HuH-7 (cell line): ENCODE measurements at regions not wholly inside any gene's neighbourhood (a gene's known extent, or its start where the extent isn't known, plus 50 kb on each side); places are given as distances from the start of the nearest gene placed in this dataset.

Source experiments
- DNase-seq: peaks from one replicate; pipeline ENCODE4 v3.0.0; 2011; ENCODE audit warnings: low spot score

DNA sequence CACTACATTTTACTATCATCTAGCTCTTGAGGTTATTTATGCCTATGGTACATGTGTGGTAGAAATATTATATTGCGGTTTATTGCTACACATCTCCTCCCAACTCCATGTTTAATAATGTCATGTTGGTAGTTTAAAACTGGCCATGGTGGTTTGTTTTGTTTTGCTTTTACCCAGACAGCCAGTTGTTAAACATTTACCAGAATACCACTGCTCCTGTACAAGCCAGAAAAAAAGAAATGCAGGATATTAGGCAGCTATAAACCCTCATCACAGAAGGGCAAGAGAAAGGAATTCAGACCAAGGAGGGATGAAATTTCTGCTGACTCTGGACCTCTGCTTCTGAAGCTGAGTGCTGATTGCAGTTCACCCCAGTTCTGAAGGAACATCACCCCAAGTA, 451.8 kb upstream of the IL12A start:
- no peak for DNase-seq

DNA sequence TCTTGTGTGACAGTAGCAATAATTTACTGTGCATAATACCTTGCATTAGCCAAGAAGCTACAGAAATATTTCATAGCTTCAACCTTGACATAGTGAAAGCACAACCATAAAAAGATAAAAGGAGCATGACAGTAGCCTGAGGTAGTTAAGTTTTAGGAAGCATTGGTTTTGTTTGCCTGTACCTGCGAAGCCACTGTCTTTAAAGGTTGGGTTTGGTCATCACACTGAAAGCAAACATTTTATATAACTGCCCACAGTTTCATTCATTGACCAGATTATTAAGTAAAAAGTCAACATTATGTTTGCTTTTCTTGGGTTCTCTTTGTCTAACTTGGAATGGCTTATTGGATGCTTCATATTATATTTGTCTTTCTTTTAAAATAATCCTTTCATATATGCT, 450.1 kb upstream of the IL12A start:
- DNase-seq: no peak

DNA sequence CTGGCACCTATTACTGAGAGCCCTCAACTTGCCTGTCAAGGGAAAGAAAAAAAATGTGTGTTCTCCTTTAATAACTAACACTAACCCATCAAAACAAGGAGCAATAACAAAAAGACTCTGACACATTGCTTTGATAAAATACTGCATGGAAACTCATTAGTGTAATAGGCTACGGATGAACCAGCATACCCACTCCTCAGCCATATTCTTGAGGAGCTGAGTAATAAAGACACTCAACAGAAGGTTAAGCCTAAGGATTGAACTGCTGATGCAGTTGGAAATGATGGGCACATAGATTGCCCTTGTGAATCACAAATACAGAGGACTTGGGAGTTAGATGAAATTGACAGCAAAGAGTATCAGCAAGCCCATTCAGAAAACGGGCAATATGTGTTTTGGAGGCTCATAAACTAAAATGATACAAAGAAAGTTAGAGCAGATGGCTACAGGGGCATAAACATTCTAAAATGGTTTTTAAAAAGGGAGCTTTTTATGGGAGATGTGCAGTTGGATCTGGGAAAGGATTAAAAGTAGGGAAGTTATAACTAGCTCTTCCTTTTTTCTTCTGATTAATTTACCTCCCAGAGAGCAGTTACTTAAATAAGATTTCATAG, 447.6 kb upstream of the IL12A start:
- DNase-seq: no peak

DNA sequence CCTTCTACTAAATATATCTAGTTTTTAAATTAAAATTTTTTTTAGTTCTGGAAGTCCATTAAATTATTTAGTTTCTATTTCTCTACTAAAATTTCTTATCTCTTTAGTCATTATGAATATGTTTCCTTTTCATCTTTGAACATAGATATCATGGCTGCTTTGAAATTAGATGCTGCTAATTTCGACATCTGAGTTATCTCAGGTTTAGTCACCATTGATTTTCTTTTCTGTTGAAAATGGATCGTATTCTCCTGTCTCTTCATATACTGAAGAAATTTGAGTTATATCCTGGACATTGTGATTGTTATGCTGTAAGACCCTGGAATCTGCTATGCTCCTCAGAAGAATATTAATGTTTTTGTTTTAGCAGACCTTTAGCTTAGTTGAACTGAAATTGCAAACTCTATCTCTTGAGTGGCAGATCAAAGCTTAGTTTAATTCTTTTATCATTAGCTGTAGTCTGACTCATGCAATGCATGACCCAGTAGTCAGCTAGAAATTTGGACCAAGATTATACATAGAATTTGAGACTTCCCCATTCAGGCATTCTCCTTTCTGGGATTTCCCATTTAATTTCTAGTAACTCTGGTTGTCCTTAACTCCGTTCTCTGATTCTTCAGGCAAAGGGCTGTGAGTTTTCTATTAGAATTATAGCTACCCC, 439.8 kb upstream of the IL12A start:
- DNase-seq: no peak

- DNase-seq: no peak
Measured at GRCh38 chr3:159555205-159555604, 433.4 kb upstream of the IL12A start.

DNA sequence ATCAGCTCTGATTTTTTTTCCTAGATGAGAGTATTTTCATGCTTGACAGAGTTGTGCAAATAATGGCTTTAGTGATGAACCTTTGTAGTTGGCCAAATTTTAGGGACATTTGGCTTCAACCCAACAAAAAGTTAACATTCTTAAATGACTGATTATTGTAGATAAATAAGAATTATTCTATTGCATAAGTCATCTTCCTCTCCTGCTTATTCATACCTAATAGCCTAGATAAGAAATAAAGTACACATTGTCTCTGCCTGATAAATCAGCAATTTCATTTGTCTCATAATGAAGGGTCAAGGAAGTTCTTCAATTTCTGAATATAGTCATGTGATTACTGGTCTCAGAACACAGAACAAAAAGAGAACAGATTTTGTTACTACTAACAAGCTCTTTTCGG, 428.9 kb upstream of the IL12A start:
- no peak for DNase-seq

DNA sequence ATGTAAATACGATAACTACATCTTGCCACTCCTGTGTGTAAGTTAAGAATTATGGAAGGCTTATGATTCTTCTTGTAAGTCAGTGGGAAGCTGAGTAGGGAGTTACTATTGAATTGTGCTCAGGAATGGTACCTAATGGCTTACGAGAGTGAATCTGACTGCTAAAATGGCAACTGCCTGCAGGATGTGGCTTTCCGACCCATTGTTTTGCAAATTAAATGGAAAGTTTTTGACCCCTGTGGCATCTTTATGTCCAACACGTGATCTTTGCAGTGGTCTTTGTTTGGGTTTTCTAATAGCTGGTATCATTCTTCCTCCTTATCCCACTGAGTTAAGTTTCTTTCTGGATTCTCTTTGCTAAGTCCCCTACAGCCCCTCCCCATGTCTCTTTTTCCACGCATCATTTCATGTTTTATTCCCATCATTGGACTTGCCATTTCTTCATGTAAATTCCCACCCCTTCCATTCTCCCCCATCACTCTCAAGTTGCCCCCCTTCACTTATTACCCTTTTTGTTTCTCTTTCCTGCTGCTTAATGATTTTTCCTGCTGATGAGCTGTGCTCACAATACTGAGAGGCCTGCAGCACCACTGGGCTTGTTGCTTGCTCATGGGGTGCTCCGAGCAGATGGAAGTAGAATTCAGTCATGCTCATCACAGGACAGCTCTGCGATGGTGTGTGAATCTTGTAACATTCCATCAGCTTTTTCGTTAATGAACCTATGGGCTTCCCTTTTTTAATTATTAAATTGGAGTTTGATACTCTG, 428.2 kb upstream of the IL12A start:
- DNase-seq: no peak

DNA sequence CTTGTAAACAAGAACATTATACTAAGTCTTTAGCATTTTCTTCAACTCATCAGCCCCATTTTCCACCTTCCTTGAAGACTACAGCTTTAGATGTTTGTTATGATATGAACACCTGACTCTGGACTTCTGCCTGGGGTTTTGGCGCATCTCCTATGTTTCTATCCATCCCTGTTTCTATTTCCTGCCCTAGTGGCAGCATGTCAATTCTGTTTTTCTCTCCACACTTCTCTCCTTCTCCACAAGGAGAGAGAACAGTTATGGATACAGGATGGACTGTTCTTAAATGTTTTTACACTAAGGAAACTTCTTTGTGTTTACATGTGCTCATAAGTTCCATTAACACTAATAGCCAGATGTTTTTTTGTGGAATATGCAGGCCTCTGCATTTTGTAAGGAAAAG, 423.3 kb upstream of the IL12A start:
- DNase-seq: no peak

DNA sequence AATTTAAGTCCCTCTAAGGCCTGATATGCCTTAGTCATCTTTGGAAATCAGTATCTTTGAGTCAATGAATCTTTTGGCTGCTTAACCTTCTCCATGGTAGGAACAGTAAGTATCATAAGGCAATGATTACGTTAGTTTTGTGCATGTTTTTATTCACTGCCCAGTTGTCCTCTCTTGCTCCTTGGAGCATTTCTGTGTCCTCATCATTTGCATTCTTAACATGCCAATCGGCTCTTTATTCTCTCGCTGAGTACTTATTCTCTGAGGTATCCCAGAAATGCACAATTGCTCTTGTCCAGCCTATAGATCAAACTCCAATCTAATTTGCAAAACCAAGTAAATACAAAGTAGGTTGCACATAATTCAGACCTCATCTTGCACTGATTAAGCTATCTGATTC, 405.0 kb upstream of the IL12A start:
- no peak for DNase-seq

DNA sequence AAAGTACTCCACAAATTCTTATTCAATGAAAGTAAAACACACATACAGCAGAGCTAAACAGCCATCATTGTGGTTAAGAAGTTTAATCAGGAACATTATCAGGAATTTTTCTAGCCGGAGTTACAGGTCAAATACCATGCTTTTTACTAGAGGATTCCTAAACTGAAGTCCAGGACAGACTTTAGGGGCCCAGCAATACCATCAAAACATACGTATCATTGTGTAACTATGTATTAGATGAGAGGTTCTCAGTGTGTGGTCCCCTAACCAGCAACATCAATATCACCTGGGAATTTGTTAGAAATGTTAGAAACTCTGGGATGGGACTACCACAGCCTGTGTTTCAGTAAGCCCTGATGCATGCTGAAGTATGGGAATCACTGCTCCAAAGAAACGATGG, 404.2 kb upstream of the IL12A start:
- DNase-seq: no peak

DNA sequence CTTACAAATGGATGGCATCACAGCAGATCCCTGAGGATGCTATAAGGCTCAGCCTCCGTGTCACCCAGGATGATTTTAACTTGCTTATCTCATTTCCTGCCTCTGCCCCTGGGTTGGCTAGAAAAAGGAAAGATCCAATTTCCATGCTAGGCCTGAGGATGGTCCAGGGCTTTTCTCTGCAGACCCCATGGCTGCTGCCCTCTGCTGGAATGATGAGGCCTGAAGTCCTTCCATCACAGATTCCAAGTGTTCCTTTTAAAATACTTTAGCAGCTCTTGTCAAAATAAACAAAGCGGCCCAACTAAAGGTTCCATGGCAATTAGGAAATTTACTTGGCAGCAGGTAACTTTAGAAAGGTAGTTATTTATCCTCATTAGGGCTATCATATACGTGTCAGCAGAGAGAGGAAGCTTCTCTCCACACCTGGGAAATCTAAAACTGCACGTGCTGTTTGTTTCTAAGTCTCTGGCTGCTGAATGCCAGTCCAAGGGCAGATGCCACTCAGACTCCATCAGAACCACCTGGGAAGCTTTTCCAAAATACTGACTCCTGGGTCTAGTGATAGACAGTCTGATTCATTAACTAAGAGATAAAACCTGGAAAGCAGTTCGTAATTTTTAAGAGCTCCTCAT, 401.9 kb upstream of the IL12A start:
- peak; percentile 3 for DNase-seq

DNA sequence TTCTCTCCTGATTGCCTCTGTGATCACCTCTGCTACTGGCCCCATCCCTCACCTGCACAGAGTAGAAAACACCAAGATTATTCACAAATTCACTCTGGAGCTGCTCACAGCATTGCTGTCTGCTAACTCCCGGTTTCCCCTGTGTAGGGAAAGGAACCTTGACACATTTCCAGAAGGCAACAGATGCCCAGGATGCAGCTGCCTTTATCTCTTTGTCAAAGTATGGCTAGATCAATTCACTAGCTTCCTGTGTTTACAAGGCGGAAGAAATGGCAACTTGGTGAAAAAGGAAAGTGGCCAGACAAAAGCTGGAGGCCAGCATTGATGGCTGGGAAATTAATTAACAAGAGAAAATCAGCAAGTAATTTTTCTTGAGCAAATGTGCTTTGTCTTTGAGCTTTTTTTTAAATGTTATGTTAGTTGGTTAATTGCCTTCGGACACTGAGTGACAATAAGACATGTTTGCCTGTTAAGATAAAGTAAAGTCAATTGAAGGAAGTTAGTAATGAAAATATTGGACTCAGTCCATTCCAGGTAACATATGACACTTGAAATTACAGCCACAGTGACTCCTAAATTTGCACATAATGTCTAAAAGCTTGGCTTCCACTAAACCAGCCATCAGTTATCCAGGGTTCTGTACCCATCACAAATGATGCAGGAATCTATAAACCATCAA, 394.6 kb upstream of the IL12A start:
- no peak for DNase-seq

DNA sequence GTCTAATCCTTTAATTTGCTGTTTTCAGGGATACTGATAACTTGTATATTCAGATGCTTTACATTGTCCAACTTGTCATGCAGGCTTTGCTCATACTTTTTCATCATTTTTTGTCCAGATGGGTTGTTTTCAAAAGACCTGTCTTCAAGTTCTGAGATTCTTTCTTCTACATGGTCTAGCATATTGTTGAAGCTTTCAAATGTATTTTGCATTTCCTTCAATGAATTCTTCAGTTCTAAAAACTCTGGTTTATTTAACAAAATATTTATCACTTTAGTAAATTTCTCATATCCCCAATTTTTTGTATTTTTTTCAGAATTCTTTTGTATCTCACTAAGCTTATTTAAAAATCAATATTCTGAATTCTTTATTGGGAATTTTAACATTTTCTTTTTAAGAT, 388.3 kb upstream of the IL12A start:
- no peak for DNase-seq

- DNase-seq: no peak
Measured at GRCh38 chr3:159604151-159604581, 384.5 kb upstream of the IL12A start.

DNA sequence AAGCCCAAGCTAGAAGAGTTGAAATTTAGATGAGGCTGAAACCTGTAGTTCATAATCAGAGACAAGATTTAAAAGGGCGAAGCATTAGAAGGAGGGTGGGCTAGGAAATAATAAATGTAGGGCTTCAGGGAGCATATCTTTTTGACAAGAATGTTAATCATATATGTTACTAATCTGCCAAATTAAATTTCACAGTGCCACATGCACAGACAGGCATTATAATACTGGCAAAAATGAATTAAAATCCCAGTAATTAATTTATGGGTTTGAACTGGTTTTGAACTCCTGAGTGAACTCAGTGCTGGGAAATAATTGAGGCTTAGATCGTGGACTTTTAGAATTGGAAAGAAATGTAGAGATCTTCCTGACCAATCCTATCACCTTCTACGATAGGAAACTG, 383.5 kb upstream of the IL12A start:
- no peak for DNase-seq

DNA sequence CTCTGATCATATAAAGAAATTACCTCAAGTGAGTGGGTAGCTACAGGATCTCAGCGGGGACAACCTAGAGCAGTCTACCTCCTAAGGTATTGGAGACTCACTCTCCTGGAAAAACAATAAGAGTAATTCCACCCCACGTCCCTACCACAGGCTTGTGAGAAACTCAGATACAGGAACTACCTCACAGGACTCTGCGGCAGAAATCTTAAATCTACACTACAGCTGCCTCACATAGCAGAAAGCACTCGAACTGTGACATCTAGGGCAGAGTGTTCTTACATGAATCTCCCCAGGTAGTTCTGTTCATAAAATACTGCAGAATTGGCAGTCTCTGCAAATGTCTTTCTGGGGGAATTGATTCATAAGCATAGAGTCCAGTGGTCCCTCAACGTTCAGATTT, 382.9 kb upstream of the IL12A start:
- no peak for DNase-seq

- no peak for DNase-seq
Measured at GRCh38 chr3:159607856-159608255, 380.8 kb upstream of the IL12A start.

GRCh38 chr3:159608311-159608710, 380.3 kb upstream of the IL12A start:
- DNase-seq: no peak

GRCh38 chr3:159609625-159610024, 379.0 kb upstream of the IL12A start:
- no peak for DNase-seq

- DNase-seq: peak; percentile 10
Measured at GRCh38 chr3:159616234-159616825, 372.3 kb upstream of the IL12A start.

DNA sequence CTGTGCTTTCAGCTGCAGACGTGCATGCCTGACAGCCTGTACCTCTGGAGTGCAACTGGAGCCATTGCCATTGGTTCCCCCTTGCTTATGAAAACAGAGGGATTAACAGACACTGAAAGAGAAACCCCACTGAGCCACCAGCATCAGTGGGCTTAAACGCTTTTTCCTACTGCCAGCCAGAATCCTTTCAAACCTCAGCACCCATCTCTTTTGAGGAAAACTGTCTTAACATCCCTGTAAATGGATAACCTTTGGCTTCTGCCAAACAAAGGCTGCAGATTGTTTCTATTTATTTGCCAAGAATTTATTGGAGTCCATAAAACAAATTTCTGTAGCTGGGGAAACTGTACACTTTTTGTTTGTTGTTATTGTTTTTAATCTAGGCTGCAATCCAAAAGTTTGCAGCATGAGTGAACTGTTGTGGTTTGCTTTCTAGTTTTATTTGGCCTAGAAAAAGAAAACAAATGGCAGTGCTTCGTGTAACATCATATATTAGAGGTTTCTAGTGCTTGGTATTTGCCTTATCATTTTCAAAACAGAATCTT, 369.2 kb upstream of the IL12A start:
- DNase-seq: peak; percentile 10

DNA sequence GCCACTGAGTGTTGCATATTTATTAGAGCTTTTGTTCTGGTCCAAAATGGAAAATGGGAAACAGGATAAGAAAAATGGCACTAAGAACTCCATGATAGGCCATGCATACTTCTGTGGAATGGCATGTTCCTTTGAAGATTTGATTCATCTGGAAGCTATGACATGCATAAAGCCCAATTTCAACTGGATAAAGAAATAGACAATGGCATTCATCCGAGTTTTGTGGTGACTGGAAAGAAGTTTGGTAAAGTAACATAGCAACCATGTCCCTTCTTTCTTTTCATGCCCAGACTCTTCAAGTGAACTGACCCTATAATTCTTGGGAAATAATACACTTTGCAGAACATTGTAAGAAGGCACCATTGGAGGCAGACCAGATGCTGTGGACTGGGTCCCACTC, 368.4 kb upstream of the IL12A start:
- DNase-seq: no peak
